GM19372 (cell line): ENCODE measurements at regions not wholly inside any gene's neighbourhood (a gene's known extent, or its start where the extent isn't known, plus 50 kb on each side); places are given as distances from the start of the nearest gene placed in this dataset.

Experiments
- ATAC-seq: cut with Tn5 transposase; IDR thresholded peaks from one replicate; pipeline ENCODE4 v1.9.1; 2021; ENCODE audit warnings: mild to moderate bottlenecking, low read depth, moderate library complexity; ENCODE audit not compliant: unreplicated experiment

GRCh38 chr16:73515616-73516015, 467.7 kb upstream of the ZFHX3 start:
- no peak for ATAC-seq

DNA sequence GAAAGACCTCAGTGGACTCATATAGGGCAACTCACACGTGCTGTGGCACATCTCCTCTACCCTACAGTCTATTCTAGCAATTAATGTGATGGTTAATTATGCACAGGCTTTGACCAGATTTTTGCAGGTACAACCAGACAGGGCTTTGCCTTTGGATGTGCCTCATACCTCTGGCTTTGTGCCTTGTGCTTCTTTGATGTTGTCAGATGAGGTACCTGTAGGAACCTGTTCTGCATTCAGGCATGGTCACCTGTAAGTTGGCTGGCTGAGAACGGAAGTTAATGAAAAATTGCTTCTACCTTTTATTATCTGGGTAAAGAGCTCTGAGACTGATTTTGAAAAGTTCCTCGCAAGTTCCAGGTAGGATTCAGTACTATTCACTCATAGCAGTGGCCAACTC, 462.9 kb upstream of the ZFHX3 start:
- no peak for ATAC-seq

- no peak for ATAC-seq
Observed at GRCh38 chr16:73506568-73507056, 458.7 kb upstream of the ZFHX3 start.

DNA sequence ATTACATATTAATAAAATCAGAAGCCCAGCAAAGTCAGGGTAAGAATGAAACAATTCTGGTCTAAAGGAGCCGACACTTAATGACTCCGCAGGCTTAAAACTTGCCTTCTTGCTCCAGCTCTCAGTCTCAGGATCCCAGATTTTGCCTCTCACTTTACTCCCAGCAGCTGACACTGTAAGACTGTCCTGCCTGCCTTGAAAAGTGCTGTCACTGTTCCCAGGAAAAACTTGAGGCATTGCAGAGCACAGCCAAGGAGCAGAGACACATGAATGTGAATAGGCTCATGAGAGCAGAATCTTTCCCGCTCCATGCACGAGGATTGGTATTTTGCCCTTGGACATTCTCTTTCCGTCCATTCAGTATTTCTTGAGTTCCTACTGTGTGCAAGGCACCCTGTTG, 457.6 kb upstream of the ZFHX3 start:
- no peak for ATAC-seq

DNA sequence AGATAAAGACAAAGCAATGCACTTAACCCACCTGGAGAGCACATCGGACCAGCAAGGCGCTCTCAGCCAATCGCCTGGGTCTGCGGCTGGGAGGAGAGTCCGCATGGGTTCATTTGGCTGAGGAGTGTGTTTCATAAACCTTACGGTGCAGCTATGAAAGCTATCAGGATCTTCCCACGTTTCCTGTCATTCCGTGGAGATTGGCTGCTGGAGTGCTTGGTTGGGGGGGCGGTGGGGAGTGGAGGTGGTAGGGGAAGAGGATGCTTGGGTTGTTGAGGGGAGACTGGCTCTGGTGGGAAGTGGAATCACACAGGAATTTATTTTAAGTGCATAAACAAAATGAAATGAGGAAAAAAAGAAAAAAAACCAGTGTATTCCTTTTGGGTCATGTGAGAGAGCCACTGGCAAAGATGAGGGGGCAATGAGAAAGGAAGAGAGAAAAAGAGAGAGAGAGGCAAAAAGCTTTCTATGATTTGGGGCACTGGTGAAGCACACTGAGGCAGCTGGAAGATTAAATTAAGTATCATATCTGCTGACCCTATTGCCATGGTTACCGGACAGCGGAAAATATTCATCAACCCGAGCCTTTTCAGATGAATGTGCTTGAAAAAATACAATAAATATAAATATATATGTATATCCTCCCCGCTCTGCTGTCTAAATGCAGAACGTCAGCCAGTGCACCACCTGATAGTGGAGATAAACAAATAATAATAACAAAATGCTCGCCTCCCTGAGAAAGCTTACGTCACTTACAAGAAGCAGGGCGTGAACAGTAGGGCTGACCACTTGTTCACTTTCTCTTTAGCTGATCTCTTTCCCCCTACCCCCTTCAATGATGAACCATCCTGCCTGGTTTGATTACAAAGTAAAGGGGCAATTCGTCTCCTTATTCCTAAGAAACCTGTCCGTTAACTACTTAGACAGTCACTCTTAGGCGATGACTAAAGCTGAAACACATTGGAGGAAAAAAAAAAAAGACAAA, 457.0 kb upstream of the ZFHX3 start:
- ATAC-seq, result no peak

- ATAC-seq, result no peak
Observed at GRCh38 chr16:73503093-73503492, 455.2 kb upstream of the ZFHX3 start.

- no peak for ATAC-seq
Observed at GRCh38 chr16:73499276-73499675, 451.3 kb upstream of the ZFHX3 start.

DNA sequence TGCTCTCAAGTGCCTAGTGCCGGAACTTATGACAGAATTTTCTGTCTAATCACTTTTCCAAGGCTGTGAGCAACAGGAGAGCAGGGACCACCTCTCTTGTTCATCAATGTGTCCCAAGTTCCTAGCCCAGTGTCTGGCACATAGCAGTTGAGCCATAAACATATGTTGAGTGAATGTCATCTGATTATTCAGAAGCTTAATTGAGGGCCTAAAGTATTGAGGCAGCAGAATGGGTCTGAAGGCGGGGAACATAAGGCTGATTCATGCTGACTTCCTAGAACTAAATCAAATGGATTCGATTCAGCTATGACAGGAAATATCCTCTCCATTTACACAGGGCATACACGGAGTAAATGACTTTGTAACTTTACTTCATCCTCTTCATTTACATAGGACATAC, 438.0 kb upstream of the ZFHX3 start:
- no peak for ATAC-seq

GRCh38 chr16:73483934-73484711, 436.2 kb upstream of the ZFHX3 start:
- ATAC-seq, result no peak

DNA sequence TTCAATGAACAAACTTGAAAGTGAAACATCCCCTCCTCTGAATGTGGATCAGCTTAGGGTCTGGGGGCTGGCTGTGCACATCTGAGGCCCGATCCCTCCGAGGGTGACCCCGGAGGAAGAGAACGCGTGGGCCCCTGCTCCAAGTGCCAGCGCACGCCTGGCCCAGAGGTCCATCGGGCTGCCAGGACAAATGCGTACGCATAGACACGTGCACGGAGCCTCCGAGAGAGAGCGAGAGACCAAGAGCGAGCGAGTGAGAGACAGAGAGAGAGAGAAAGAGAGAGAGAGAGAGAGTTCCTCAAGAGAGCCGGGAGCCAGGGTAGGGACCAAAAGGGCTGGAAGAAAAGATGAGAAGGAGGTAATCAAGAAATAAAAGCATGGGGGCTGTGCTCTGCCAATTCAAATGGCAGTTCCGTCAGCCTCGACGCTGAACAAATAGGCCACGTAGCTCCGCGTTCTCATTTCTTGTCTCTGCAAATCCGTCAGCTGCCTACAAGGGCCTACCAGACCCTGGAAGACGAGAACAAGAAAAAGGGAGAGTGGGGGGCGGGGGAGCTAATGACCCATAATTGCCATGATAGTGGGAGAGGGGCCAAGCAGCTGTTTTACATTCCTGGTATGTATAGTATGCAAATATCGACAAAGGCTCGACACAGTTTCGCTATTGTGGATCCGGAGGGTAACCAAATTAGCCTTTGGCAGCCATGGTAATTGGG, 435.3 kb upstream of the ZFHX3 start:
- no peak for ATAC-seq

GRCh38 chr16:73482310-73482709, 434.4 kb upstream of the ZFHX3 start:
- no peak for ATAC-seq

- no peak for ATAC-seq
Observed at GRCh38 chr16:73480381-73480780, 432.5 kb upstream of the ZFHX3 start.

DNA sequence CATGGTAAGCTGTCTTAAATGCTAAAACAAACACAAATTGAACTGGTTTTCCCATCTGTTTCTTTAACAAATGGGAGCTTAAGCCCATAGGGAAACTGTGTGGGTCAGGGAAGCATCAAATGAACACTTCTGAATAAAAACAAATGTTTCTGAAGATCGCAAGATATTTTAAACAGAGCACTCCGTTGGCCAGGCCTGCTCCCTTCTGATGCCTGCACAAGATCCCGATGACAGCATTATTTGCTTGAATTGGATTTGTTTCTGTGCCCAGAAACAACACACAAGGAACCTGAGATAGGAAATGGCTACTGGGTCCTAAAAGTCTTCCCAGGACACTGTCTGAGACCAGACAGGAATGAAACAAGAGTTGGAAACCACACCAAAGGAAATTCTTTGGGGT, 425.8 kb upstream of the ZFHX3 start:
- ATAC-seq, result no peak

DNA sequence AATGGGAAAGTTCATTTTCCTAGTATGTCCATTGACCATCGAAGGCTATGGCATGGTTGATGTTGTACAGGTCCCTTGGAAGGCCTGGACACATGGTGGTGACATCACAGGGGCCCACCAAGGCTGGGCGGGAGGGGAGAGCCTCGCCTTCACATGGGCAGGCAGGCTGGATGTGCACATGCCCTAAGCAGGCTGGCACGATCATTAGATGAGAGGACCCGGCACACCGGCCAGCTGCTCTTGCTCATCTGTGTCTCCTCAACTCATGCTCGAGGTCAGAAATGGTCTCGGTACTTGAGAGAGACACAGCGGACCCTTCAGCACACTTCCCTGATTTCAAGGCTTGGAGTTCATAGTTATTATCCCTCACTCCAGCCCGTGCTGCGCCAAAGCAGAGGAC, 416.9 kb upstream of the ZFHX3 start:
- no peak for ATAC-seq

DNA sequence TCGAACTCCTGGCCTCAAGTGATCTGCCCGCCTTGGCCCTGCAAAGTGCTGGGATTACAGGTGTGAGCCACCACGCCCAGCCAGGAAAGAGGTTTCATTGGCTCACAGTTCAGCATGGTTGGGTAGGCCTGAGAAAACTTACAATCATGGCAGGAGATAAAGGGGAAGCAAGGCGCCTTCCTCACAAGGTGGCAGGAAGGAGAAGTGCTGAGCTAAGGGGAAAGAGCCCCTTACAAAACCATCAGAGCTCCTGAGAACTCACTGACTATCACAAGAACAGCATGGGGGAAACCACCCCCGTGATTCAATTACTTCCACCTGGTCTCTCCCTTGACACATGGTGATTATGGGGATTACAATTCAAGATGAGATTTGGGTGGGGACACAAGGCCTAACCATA, 411.7 kb upstream of the ZFHX3 start:
- ATAC-seq, result no peak

GRCh38 chr16:73457851-73458250, 409.9 kb upstream of the ZFHX3 start:
- ATAC-seq, result no peak

DNA sequence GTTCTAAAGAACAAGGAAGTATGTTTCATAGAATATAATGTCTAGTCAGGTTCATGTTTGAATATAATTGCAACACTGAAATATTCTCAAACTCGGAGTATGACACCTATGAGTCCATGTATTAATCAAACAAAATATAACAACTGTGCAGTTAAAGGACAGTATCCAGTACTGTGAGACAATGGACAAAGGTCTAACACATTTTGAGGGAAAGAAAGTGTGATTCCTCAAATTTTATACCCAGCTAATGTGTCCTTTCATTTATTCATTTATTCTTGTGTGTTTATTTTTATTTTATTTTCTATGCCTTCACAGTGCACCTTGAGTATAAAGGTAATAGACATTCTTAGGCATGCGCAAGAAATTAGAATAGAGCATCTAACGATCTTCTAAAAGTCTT, 401.0 kb upstream of the ZFHX3 start:
- ATAC-seq, result no peak

GRCh38 chr16:73447846-73448245, 399.9 kb upstream of the ZFHX3 start:
- ATAC-seq, result no peak

DNA sequence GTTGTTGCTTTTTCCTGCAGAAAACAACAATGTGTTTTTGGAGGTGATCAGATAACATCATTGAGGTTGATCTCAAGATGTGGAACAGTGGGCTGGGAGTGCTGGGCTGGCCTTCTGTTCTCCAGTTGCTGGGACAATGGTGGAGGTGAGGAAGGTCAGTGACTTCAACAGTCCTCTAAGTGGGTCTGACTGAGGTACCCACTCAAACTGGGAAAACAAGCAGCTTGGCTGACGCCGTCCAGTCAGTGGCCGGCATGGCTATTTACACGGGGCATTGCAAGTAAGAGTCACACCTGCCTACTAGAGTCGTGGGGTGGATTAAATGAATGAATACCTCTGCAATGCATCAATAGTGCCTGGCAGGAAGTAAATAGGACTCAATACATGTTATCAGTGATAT, 386.7 kb upstream of the ZFHX3 start:
- ATAC-seq, result no peak

DNA sequence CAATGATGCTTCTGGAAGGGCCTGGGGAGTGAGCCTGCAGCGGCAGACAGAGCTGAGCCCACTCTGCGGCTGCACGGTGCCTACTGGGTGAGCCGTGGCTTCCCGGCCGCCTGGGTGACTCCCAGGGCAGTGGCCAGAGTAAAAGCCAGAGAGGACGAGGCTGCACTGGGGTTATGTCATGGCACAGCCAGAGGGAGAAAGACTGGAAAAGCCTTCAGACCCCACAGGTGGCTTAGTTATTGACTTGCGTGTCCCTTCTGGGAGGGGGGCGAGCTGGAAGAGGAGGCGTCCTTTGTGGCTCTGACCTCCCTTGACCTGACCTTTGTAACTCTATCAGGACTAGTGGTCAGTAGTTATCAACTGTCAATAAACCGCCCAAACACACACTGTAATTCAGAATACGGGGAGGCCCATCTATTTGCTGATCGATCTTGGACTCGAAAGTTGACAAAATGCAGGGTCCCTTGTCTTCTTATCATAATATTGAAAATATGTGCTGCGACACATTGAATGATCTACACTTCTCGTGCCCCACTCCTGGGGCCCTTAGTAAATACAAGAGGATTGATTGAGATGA, 385.9 kb upstream of the ZFHX3 start:
- ATAC-seq, result no peak
